BJ (cell line): ENCODE measurements at regions not wholly inside any gene's neighbourhood (a gene's known extent, or its start where the extent isn't known, plus 50 kb on each side); places are given as distances from the start of the nearest gene placed in this dataset.

Experiments
- CTCF ChIA-PET: fragments of 350-600 bp; formaldehyde crosslinking; extraction: SDS; loops from one replicate; lab custom pipeline; 2021; ENCODE audit warnings: antibody characterized with exemption, inconsistent platforms; lab: Yijun Ruan, JAX
- POLR2A ChIA-PET: fragments of 300-600 bp; sonication (Branson Sonifier 250); formaldehyde crosslinking; extraction: SDS; loops from one replicate; lab custom pipeline; 2021; ENCODE audit warnings: antibody characterized with exemption; lab: Charles Lee
- DNase-seq: peaks from one replicate; pipeline ENCODE4 v3.0.0-alpha.2; 2011; ENCODE audit warnings: low read depth
- H3K27me3 ChIP-seq: 2 replicates; pipeline ENCODE4 v1.6.0; 2011; ENCODE audit warnings: low read length; ENCODE audit not compliant: control insufficient read depth, insufficient read depth
- H3K36me3 ChIP-seq: 2 replicates; pipeline ENCODE4 v1.5.1; 2011; ENCODE audit warnings: low read length; ENCODE audit not compliant: control insufficient read depth, insufficient read depth
- H3K4me3 ChIP-seq: 2 replicates; pipeline ENCODE4 v1.5.1; 2011; ENCODE audit warnings: low read depth, mild to moderate bottlenecking, control low read depth, low read length
- TF ChIP-seq, protein P1 (sequence below): IDR thresholded peaks from 2 replicates; pipeline ENCODE4 v1.5.1; 2011; ENCODE audit warnings: low read depth, mild to moderate bottlenecking, control low read depth, inconsistent platforms, low read length, moderate library complexity; ENCODE audit not compliant: insufficient read depth

DNA sequence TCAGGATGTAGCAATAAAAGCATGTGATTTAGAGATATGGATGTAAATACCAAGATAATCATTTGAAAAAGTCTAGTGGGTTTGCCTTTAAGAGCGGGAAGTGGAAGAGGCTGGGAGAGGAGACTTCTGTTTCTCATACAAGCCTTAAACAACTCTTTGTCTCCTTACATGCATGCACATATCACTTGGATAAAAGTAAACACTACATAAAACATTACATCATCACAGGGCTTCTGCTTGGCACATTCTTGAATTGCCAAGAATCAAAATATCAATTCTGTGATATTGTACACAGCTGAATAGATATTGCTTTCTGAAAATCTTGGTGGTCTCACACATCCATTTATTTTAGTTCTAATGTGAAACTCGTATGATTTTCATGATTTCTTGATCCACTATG, 57.6 kb downstream of the FOXD1 start:
- CTCF ChIA-PET = interaction anchor here (1.4 kb wide), 1 partner anchor 60 kb away, joined by 3 read pairs; no protein-coding TSS in a partner anchor
- Histone ChIP-seq H3K36me3 (no peaks in the 10 kb centered on the region), H3K4me3 (no peak overlapping the region), H3K27me3 (no peaks in the 10 kb centered on the region)
- no peak for DNase-seq
- TF ChIP-seq, protein P1, sequence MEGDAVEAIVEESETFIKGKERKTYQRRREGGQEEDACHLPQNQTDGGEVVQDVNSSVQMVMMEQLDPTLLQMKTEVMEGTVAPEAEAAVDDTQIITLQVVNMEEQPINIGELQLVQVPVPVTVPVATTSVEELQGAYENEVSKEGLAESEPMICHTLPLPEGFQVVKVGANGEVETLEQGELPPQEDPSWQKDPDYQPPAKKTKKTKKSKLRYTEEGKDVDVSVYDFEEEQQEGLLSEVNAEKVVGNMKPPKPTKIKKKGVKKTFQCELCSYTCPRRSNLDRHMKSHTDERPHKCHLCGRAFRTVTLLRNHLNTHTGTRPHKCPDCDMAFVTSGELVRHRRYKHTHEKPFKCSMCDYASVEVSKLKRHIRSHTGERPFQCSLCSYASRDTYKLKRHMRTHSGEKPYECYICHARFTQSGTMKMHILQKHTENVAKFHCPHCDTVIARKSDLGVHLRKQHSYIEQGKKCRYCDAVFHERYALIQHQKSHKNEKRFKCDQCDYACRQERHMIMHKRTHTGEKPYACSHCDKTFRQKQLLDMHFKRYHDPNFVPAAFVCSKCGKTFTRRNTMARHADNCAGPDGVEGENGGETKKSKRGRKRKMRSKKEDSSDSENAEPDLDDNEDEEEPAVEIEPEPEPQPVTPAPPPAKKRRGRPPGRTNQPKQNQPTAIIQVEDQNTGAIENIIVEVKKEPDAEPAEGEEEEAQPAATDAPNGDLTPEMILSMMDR = no peak
- POLR2A ChIA-PET = no interaction called here

DNA sequence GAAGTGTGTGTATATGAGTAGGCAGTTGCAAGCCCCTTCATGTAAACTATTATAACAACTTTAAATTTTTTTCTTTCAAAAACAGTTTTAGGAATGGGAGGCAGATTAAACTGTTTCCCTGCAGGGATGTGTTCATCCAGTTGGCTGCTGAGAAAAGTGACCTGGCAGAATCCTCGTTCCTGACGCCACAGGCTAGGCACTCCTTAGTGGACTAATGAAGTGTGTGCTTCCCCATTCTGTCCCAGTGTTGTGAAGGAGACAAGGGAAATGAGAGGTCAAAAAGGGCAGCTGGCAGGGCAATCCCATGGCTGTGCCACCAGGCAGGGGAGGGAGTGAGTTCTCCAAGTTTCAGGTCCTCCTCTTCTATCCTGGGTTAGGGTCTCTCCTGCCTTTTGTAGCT, 59.8 kb downstream of the FOXD1 start:
- Histone ChIP-seq H3K4me3 (no peak overlapping the region), H3K27me3 (no peaks in the 10 kb centered on the region), H3K36me3 (no peaks in the 10 kb centered on the region)
- no peak for DNase-seq
- TF ChIP-seq, protein P1 = no peak
- ChIA-PET CTCF (interaction anchor here (1.2 to 2.5 kb wide), 3 partner anchors 11 to 62 kb away, joined by 3 to 10 read pairs (median 3); no protein-coding TSS in a partner anchor), POLR2A (no interaction called here)

DNA sequence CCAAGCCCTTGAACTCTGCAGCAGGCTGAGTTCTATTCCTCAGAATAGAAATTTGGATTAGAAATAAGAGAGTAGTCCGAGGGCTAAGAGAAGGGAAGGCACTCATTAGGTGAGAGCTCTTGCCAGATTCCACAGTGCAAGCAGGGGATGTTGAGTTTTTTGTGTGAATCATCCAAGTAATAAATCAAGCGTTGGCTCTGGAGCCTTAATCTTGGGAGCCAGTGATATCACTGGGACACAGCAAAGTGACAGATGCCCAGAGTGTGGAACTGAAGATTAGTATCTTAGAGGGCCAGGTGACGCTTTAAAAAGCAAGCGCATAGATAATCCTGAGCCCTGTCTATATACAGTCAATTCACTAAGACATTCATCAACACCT, 60.3 kb downstream of the FOXD1 start:
- Histone ChIP-seq H3K27me3 (no peaks in the 10 kb centered on the region), H3K36me3 (no peaks in the 10 kb centered on the region), H3K4me3 (no peak overlapping the region)
- CTCF ChIA-PET = interaction anchor here (1.2 to 2.5 kb wide), 4 partner anchors 9 to 62 kb away, joined by 3 to 10 read pairs (median 4); no protein-coding TSS in a partner anchor
- no peak for DNase-seq
- POLR2A ChIA-PET = interaction anchor here (1.1 kb wide), 2 partner anchors 10 to 29 kb away, joined by 3 read pairs; no protein-coding TSS in a partner anchor
- TF ChIP-seq, protein P1 = no peak

DNA sequence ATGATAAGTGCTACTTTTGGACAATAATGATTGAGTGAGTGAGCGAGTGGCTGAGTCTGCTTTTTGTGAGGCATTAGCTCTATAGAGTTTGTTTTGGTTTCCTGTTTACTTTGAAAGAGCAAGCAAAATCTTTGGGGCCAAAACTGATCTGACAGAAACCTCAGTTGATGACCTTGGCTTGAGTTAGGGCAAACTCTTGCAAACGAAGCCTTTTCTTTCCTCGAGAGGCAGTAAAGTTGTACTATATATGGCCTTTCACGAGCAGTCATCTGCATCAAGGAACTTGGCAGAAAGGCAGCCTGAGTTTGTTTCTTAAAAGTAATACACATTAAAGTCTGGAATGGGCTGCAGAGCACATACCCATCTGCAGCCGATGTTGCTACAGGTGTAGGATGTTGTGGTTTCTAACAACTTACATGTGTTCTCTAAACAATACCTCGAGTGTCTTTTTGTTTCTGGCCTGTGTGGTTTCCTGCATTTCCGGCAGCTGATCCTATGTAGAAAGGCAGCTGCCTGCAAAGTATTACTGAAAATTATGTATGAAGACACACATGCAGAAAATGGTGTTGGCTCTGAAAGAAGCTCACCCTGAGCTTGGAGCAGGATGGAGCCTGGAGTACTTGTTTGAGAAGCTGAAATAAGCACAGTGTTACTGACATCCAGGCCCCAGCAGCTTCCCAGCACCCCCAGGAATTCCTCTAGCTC, 60.8 kb downstream of the FOXD1 start:
- Histone ChIP-seq H3K27me3 (no peaks in the 10 kb centered on the region), H3K4me3 (no peak overlapping the region), H3K36me3 (no peaks in the 10 kb centered on the region)
- ChIA-PET POLR2A (interaction anchor here (1.1 kb wide), 2 partner anchors 10 to 30 kb away, joined by 3 read pairs; no protein-coding TSS in a partner anchor), CTCF (interaction anchor here (1.2 to 2.5 kb wide), 4 partner anchors 10 to 63 kb away, joined by 3 to 10 read pairs (median 4); no protein-coding TSS in a partner anchor)
- no peak for DNase-seq
- TF ChIP-seq, protein P1 = no peak

DNA sequence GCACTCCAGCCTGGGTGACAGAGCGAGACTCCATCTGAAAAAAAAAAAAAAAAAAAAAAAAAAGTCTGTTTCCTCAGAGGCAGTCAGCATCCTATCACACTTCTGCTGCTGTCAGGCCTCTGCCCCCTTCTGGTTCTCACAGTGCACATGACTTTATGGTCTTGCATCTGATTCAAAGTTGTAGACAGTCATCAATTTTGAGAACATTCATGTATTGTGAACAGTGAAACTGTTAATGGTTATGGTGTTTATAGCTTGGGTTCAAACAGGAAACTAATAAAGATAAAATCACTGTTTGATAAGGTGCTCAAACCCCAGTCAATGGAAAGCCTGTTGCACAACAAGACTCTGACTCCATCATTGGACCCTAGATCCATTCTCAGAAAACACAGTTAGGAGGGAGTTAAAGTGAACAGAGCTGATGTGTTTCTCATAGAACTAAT, 61.4 kb downstream of the FOXD1 start:
- ChIA-PET POLR2A (interaction anchor here (1.1 kb wide), 1 partner anchor 30 kb away, joined by 3 read pairs; no protein-coding TSS in a partner anchor), CTCF (interaction anchor here (2.4 to 2.5 kb wide), 2 partner anchors 9 to 11 kb away, joined by 6 to 10 read pairs; no protein-coding TSS in a partner anchor)

More for the DNA sequence above, 61.4 kb downstream of the FOXD1 start:
- TF ChIP-seq, protein P1 = no peak
- no peaks in the 10 kb centered on the region for H3K27me3 ChIP-seq
- no peak for DNase-seq
- no peaks in the 10 kb centered on the region for H3K36me3 ChIP-seq
- no peak overlapping the region for H3K4me3 ChIP-seq
